Smooth muscle cell (in vitro differentiated cells): ENCODE measurements at regions not wholly inside any gene's neighbourhood (a gene's known extent, or its start where the extent isn't known, plus 50 kb on each side); places are given as distances from the start of the nearest gene placed in this dataset.

Experiments used
- DNase-seq: peaks from one replicate; lab custom pipeline; 2025; ENCODE audit not compliant: unreplicated experiment; lab: John Stamatoyannopoulos, UW
- H2AFZ ChIP-seq: fragments of 200-600 bp; sonication (generic); 2 replicates; pipeline ENCODE4 v1.6.0; 2016; ENCODE audit warnings: antibody characterized with exemption, low read depth, mild to moderate bottlenecking
- H3F3A ChIP-seq: fragments of 200-600 bp; sonication (generic); 2 replicates; pipeline ENCODE4 v1.6.0; 2017; ENCODE audit warnings: antibody characterized with exemption, low read depth
- H3K27ac ChIP-seq: fragments of 200-600 bp; sonication (generic); 2 replicates; pipeline ENCODE4 v1.5.1; 2016; ENCODE audit warnings: low read depth, mild to moderate bottlenecking
- H3K27me3 ChIP-seq: fragments of 200-600 bp; sonication (generic); 2 replicates; pipeline ENCODE4 v1.6.1; 2016; ENCODE audit warnings: low read depth, mild to moderate bottlenecking
- H3K36me3 ChIP-seq: fragments of 200-600 bp; sonication (generic); 2 replicates; pipeline ENCODE4 v1.5.1; 2016; ENCODE audit warnings: low read depth
- H3K4me1 ChIP-seq: fragments of 200-600 bp; sonication (generic); 2 replicates; pipeline ENCODE4 v1.5.1; 2016; ENCODE audit warnings: low read depth
- H3K4me2 ChIP-seq: fragments of 200-600 bp; sonication (generic); 2 replicates; pipeline ENCODE4 v1.6.0; 2016; ENCODE audit warnings: mild to moderate bottlenecking
- H3K4me3 ChIP-seq: fragments of 200-600 bp; sonication (generic); 2 replicates; pipeline ENCODE4 v1.5.1; 2016; ENCODE audit warnings: mild to moderate bottlenecking
- H3K79me2 ChIP-seq: fragments of 200-600 bp; sonication (generic); 2 replicates; pipeline ENCODE4 v1.6.0; 2016; ENCODE audit warnings: low read depth, mild to moderate bottlenecking
- H3K9ac ChIP-seq: fragments of 200-600 bp; sonication (generic); 2 replicates; pipeline ENCODE4 v1.6.0; 2016; ENCODE audit warnings: low read depth
- H3K9me3 ChIP-seq: fragments of 200-600 bp; sonication (generic); replicated peaks from 2 replicates; pipeline ENCODE4 v1.5.1; 2016; ENCODE audit warnings: low read depth
- H4K20me1 ChIP-seq: fragments of 200-600 bp; sonication (generic); 2 replicates; pipeline ENCODE4 v1.6.0; 2016; ENCODE audit warnings: low read depth
- WGBS: methylation state at CpG from one replicate; pipeline ENCODE4 v1.1.7; 2016; ENCODE audit warnings: low lambda C conversion rate; 5-methylcytosine and 5-hydroxymethylcytosine counted together
- TF ChIP-seq, protein P1 (sequence below): fragments of 200-600 bp; sonication (generic); IDR thresholded peaks from 2 replicates; pipeline ENCODE4 v1.5.1; 2017; ENCODE audit warnings: borderline replicate concordance, mild to moderate bottlenecking, antibody characterized with exemption; ENCODE audit not compliant: insufficient read depth, poor library complexity, severe bottlenecking

DNA sequence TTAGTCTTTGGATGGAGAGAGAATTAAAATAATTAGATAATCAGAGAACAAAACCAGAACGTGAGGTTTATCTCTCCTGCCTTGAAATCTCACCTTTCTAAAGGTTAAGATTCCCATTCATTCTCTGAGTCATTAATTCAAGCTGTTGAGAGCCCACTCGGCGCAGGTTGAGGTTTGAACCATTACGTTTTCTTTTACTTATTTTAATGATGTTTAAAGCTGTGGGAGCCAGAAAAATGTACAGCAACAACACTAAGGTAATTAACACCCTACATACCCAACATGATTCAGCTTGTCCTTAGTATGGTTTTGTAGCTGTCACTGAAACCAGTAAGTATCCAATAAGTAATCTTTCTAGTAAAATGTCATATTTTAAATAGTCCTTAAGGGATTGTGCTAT, 153.0 kb upstream of the ANK3 start:
- Histone ChIP-seq H3K79me2 (no peaks in the 10 kb centered on the region), H3K4me1 (no peaks in the 10 kb centered on the region), H2AFZ (no peak overlapping the region), H3K9ac (no peak overlapping the region), H3K4me3 (no peak overlapping the region), H3K36me3 (no peaks in the 10 kb centered on the region), H4K20me1 (peaks cover 10% of the 10 kb centered on the region), H3F3A (no peaks in the 10 kb centered on the region), H3K27me3 (no peaks in the 10 kb centered on the region), H3K9me3 (no peaks in the 10 kb centered on the region), H3K4me2 (no peak overlapping the region), H3K27ac (no peak overlapping the region)
- TF ChIP-seq, protein P1, sequence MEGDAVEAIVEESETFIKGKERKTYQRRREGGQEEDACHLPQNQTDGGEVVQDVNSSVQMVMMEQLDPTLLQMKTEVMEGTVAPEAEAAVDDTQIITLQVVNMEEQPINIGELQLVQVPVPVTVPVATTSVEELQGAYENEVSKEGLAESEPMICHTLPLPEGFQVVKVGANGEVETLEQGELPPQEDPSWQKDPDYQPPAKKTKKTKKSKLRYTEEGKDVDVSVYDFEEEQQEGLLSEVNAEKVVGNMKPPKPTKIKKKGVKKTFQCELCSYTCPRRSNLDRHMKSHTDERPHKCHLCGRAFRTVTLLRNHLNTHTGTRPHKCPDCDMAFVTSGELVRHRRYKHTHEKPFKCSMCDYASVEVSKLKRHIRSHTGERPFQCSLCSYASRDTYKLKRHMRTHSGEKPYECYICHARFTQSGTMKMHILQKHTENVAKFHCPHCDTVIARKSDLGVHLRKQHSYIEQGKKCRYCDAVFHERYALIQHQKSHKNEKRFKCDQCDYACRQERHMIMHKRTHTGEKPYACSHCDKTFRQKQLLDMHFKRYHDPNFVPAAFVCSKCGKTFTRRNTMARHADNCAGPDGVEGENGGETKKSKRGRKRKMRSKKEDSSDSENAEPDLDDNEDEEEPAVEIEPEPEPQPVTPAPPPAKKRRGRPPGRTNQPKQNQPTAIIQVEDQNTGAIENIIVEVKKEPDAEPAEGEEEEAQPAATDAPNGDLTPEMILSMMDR, result no peak
- DNase-seq, result no peak
- 77% methylated on average over 4 of the region's 4 CpGs for WGBS

DNA sequence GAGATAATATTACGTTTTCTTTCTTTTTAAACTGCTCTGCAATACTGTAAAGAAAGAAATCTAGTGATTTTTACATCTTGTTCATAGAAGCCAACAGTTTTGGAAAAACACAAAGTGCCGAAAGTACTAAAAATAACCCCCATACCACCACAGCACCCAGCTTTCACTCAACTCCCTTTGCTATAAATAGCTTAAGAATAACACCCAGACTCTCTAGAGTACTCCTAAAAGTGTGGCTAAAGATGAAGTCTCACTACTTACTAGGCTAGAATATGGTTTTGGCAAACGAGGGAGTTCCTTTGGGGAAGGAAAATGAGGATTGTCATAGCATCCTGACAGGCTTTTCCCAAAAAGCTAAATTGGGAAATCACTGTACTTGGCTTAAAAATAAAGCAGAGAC, 151.8 kb upstream of the ANK3 start:
- WGBS, result 83% methylated on average over 3 of the region's 3 CpGs
- H3K4me2 ChIP-seq, result no peak overlapping the region

DNA sequence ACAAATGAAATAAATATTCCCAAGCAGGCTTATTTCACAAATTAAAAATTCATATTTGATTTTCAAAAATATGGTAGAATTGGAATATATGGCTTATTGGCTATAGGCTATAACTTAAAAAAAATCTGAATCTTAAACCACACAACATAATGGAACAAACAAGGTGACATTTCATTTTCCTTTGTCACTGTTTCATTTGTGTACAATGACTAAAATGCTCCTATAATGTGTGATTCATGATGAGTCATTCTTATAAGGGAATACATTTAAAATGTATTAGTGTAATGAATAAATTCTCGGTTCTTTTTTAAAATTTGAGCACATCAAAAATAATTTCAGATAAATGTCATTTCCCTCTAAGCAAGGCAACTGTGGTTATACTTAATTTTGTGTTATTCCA, 148.0 kb upstream of the ANK3 start:
- H2AFZ ChIP-seq, result no peak overlapping the region
- no peaks in the 10 kb centered on the region for H3K27me3 ChIP-seq
- no peak overlapping the region for H3K9ac ChIP-seq
- no peaks in the 10 kb centered on the region for H3K4me1 ChIP-seq
- no peaks in the 10 kb centered on the region for H3K9me3 ChIP-seq
- DNase-seq, result no peak
- no peaks in the 10 kb centered on the region for H4K20me1 ChIP-seq
- TF ChIP-seq, protein P1, result no peak
- no peaks in the 10 kb centered on the region for H3F3A ChIP-seq
- no peaks in the 10 kb centered on the region for H3K79me2 ChIP-seq
- H3K36me3 ChIP-seq, result no peaks in the 10 kb centered on the region
- no peak overlapping the region for H3K4me3 ChIP-seq
- no peak overlapping the region for H3K4me2 ChIP-seq
- WGBS, result 94% methylated on average over 1 of the region's 1 CpG
- H3K27ac ChIP-seq, result no peak overlapping the region

More for the DNA sequence above, 151.8 kb upstream of the ANK3 start:
- Histone ChIP-seq H2AFZ (no peak overlapping the region), H3F3A (no peaks in the 10 kb centered on the region), H3K9ac (no peak overlapping the region), H3K9me3 (no peaks in the 10 kb centered on the region), H3K79me2 (no peaks in the 10 kb centered on the region), H4K20me1 (peaks cover 10% of the 10 kb centered on the region), H3K4me1 (no peaks in the 10 kb centered on the region), H3K27me3 (no peaks in the 10 kb centered on the region), H3K27ac (no peak overlapping the region), H3K4me3 (no peak overlapping the region), H3K36me3 (no peaks in the 10 kb centered on the region)
- DNase-seq, result no peak
- TF ChIP-seq, protein P1, result no peak

DNA sequence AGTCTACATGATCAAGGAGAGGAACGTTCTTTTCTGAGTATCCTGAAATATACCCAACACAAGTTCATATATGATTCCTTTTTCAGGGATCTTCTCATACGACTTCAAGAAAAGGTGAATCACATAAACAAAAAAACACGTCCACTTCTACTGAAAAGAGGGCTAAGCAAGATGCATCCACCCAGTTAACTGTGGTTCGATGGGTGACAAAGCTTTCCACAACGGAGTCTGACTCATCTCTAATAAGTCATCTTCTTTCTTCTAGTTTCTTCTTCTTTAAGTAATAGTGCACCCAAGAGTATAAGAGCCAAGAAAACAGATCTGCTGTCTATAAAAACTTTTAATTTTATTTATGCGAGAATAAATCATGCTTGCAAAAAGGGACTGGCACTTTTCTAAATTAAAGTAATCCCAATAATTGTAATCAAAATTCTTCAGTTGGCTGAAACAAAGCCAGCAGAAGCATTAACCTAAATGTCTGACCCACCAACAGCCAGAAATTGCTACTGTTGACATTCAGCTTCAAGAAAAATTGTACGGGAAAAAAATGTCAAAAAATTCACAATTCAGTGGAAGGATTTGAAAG, 146.9 kb upstream of the ANK3 start:
- no peak for DNase-seq
- Histone ChIP-seq H3K4me3 (no peak overlapping the region), H2AFZ (no peak overlapping the region), H3K9me3 (no peaks in the 10 kb centered on the region), H3K9ac (no peak overlapping the region), H3F3A (no peaks in the 10 kb centered on the region), H3K36me3 (no peaks in the 10 kb centered on the region), H3K27me3 (no peaks in the 10 kb centered on the region), H3K4me2 (peak overlapping the region; percentile 18), H3K4me1 (no peaks in the 10 kb centered on the region), H3K27ac (no peak overlapping the region), H4K20me1 (no peaks in the 10 kb centered on the region), H3K79me2 (no peaks in the 10 kb centered on the region)
- WGBS, result 60% methylated on average over 7 of the region's 7 CpGs
- TF ChIP-seq, protein P1, result no peak
